ENCODE measurements at regions not wholly inside any gene's neighbourhood (a gene's known extent, or its start where the extent isn't known, plus 50 kb on each side); places are given as distances from the start of the nearest gene placed in this dataset.

DNA sequence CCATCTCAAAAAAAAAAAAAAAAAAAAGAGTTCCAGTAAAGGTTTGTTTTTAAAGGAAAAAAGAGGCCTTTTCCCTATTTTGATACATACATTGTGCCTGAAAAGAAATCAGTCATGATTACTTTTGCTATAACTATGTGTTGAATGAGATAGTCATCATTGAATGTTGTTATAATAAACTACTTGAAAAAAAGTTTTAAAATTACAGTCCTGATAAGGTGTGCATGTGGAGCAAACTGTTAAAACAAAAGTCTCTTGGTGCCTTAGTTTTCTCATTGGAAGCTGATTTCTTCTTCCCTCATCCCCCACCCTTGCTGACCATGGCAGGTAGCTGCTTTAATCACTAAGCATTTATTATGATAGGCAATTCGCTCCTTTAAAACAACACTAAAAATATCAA, 172.3 kb upstream of the TBCA start:
- no peak for DNase-seq (ENCODE audit: low read depth in 2 of 2)

DNA sequence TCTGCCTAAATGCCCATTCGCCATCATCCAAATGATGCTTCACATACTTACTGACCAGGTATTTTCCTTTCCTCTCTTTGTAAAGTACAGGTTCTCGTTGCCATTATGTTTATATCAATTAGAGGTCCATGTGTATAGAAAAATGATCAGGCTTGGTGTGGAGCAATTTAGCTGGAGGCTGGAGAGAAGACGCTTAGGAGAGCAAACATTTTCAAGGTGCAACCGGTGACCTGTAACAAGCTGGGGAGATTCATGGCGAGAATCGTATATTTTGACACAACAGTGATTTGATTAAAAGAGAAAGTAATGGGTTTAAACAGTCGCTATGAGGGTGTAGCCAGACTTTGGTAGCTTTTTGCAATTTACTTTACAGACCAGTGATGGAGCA, 170.9 kb upstream of the TBCA start:
- DNase-seq (ENCODE audit: low read depth in 2 of 2) = no peak

DNA sequence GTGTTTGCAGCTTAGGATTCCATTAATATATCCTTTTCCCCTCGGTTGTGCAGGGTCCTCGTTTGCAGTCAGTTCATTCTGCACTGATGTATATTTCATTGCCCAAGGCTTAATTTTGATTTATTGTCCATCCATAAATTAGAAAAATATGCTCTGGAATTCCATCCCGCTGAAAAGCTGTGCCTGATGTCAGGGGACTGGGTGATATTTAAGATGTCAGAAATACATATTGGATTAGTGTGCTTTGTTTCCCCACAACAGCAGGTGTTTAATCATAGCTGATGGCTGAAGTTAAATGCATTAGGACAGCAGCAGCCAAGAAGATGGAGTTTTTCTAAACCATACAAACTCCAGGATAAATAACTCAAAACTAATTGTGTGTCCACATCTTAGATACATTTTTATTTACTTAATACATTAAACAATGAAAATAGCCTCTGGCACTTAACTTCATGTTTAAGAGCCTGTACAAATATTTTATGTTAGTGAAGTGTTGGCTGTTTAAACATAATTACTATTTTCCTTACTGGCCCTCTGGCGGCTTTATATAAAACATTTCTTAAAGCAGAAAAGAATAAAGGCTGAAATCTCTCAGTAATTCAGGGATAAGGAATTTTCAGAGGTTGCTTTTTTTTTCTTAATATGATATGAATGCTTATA, 170.4 kb upstream of the TBCA start:
- DNase-seq (ENCODE audit: low read depth in 2 of 2) = peak in 1 of 2 experiments; percentile 10

DNA sequence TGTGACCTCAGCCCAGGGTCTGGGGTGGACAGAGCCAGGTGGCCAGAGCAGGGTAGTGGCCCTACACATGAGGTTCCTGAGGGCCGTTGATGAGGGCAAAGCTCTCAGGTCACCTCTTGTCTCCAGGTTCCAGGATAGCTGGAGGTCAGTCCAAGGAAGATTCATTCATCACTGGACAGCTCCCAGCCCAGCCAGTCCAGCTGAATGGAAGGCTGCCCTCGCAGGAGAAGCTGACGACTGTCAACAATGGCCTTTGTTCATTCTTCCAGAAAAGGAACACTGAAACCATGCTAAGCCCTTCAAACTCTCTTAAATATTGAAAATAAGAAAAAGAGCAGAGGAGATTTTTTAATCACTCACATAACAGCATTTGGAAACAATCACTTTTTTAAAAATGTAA, 169.7 kb upstream of the TBCA start:
- no peak for DNase-seq (ENCODE audit: low read depth in 2 of 2)

DNA sequence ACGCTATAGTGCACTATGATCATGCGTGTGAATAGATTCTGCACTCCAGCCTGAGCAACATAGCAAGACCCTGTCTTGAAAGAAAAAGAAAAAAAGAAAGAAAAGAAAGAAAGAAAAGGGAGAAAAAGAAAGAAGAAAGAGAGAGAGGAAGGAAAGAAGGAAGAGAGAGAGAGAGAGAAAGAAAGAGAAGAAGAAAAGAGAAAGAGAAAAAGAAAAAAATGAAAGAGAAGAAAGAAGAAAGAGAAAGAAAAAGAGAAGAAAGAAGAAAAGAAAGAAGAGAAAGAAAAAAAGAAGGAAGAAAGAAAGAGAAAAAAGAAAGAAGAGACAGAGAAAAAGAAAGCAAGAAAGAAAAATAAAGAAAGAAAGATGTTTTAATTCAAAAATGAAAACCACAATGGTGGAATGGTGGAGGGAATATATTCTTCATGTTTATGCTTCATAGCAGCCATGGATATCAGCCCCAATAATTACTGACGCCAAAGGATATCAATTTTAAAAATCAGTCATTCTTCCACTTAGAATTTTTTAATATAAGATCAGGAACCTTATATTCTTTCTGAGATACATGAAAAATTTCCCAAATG, 168.7 kb upstream of the TBCA start:
- no peak for DNase-seq (ENCODE audit: low read depth in 2 of 2)

GRCh38 chr5:77943851-77944250, 167.7 kb upstream of the TBCA start:
- no peak for DNase-seq (ENCODE audit: low read depth in 2 of 2)

DNA sequence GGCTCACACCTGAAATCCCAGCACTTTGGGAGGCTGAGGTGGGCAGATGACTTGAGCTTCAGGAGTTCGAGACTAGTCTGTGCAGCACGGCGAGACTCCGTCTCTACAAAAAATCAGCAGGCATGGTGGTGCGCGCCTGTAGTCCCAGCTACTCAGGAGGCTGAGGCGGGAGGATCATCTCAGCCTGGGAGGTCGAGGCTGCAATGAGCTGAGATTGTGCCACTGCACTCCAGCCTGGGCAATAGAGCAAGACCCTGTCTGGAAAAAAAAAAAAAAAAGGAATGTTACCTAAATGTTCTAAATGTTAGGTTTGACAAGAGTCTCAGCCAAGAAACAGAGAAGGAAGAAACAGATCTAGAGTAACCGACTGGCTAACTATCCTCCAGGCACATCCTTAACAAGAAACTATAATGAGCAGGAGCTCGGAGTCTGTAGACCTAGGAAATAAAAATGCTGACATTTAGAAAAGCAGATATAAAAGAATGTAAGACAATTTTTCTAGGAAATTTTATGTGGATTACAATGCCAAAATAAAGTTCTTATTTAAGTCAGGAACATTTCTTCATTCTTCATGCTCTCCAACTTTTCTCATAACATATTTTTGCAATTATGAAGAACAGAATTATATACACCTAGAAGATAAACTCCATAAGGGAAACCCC, 166.6 kb upstream of the TBCA start:
- no peak for DNase-seq (ENCODE audit: low read depth in 2 of 2)

DNA sequence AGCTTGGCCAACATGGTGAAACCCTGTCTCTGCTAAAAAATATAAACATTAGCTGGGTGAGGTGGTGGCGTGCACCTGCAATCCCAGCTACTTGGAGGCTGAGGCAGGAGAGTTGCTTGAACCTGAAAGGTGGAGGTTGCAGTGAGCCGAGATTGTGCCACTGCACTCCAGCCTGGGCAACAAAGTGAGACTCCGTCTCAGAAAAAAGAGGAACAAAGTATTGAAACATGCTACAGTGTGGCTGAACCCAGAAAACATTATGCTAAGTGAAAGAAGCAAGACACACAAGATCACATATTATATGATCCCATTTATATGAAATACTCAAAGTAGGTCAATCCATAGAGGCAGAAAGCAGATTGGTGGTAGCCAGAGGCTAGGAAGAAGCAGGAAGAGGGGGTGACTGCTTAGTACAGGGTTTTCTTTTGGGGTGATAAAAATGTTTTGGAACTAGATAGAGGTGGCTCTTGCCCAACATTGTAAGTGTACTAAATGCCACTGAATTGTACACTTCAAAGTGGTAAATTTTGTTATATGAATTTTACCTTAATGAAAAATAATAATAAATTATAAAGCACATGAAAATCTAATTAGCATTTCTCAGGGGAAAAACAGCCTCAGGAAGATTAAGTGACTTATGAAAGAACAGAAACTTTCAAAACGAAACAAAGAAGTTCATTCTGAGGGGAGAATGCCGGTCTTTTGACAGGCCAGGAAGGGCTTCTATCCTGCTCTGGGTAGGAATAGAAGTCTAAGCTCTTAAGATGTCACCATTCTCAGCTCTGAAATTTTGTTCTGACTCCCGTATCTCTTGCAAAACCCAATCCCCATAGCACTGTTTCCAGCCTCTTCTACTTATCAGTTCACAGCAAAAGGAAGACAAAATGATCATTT, 161.1 kb upstream of the TBCA start:
- DNase-seq (ENCODE audit: low read depth in 2 of 2) = no peak

- no peak for DNase-seq (ENCODE audit: low read depth in 2 of 2)
Measured at GRCh38 chr5:77936365-77936693, 160.2 kb upstream of the TBCA start.

GRCh38 chr5:77935506-77936364, 159.6 kb upstream of the TBCA start:
- DNase-seq (ENCODE audit: low read depth in 2 of 2) = peak in 1 of 2 experiments; percentile 6

- no peak for DNase-seq (ENCODE audit: low read depth in 2 of 2)
Measured at GRCh38 chr5:77928776-77929300, 152.7 kb upstream of the TBCA start.

- DNase-seq (ENCODE audit: low read depth in 2 of 2) = no peak
Measured at GRCh38 chr5:77926337-77926736, 150.2 kb upstream of the TBCA start.

- DNase-seq (ENCODE audit: low read depth in 2 of 2) = no peak
Measured at GRCh38 chr5:77925503-77925902, 149.4 kb upstream of the TBCA start.

DNA sequence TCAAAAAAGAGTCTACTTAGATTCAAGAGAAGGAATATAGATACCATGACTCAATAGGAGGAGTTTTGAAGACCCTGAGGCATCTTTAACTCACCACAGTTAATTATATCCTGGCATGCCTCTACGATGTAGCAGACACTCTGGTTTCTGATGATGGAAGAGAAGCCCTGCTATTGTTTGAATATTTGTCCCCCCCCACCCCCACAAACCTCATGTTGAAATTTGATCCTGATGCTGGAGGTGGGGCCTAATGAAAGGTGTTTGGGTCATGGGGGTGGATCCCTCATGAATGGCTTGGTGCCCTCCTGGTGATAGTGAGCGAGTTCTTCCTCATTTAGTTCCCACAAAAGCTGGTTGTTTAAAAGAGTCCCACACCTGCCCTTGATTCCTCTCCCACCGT, 147.9 kb upstream of the TBCA start:
- DNase-seq (ENCODE audit: low read depth in 2 of 2) = no peak

DNA sequence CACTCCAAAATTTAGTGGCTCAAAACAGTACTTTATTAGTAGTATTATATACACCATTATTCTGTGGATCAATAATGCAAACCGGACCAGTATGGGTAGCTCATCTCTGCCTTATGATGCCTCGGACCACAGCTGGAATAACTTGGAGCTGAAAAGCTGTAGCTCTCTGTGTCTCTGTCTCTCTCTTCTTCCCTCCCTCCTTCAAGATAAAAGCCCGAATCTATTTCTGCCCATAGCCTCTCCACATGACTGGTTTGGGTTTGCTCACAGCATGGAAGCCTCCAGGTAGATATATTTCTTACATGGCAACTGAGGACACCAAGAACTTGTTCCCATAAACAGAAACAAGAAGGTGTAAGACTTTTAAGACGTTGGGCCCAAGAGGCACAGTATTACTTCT, 147.5 kb upstream of the TBCA start:
- DNase-seq (ENCODE audit: low read depth in 2 of 2) = no peak

DNA sequence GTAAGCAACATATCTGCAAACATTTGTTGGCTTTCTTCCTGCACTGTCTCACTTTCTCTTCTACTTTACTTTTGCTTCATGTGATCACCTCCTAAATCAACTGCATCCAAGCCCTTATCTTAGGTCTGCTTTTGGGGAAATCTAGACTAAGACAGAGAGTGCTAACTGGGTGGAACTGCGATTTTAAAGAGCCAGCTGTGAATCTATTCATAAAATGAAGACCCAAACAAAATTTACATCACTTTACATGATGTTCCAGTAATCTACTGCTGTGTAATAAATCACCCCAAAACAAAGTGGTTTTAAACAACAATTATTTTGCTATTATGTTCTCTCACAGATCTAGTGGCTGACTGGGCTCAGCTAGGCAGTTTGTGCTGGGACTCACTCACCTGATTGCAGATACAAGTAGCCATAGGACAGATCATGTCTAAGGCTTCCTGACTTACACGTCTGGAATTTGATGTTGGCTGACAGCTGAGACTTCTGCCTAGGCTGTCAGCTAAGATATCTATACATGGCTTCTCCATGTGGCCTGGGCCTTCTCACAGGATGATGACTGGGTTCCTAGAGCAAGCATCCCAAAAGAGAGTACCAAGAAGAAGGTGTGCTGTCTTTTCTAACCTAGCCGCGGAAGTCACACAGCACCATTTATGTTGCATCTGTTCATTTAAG, 145.1 kb upstream of the TBCA start:
- DNase-seq (ENCODE audit: low read depth in 2 of 2) = no peak

DNA sequence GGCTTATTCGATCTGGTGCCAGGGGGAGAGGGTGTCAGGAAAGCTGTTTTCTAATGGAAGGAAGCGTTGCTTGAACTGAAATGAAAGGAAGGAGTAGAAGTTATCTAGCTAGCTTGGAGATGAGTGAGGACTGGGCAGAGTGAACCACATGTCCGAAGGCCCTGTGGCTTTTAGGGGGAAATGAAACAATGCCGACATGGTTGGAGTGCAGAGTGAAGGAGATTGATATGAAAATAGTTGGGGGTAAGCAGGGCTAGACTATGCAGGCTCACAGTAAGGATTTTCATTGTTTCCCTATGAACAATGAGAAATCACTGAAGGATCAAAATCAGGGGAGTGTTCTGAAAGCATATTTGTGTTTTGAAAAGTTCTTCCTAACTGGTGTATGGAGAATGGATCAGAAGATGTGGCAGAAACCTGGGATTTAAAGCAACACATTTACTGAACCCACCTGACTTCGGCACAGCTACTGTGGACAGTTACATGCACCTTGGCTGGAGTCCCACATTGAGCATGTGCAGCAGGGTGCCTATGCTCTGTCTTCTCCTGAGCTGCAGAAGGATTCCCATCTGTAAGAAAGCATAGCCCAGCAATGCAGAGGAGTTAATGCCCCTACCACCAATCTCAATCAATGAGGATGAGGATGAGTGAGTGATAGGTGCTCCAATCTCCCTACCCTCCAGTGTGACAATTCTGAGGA, 144.4 kb upstream of the TBCA start:
- no peak for DNase-seq (ENCODE audit: low read depth in 2 of 2)

GRCh38 chr5:77915346-77915745, 139.2 kb upstream of the TBCA start:
- no peak for DNase-seq (ENCODE audit: low read depth in 2 of 2)

- DNase-seq (ENCODE audit: low read depth in 2 of 2) = no peak
Measured at GRCh38 chr5:77912721-77913120, 136.6 kb upstream of the TBCA start.

- DNase-seq (ENCODE audit: low read depth in 2 of 2) = no peak
Measured at GRCh38 chr5:77910602-77911188, 134.6 kb upstream of the TBCA start.
